COLO668 (cell line): ENCODE measurements at regions not wholly inside any gene's neighbourhood (a gene's known extent, or its start where the extent isn't known, plus 50 kb on each side); places are given as distances from the start of the nearest gene placed in this dataset.

Experiments used
- DNase-seq: peaks from one replicate; lab custom pipeline; 2025; ENCODE audit not compliant: unreplicated experiment; lab: John Stamatoyannopoulos, UW

DNA sequence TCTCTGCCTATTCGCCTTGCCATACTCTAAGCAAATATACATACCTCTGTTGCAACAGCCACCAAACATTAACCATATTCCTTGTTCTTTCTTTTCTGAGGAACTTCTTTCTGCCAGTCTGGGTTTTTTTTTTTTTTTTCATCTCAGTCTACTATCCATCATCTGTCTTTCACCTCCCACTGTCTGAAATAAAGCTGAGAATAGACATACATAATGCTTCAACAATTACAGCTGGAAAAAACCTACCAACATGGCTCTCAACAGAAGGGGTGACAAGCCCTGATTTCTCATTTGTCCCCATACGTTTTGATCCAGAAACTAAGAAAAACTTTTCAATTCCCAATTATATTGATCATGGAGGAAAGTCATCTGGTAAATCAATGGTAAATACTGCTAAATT, 728.8 kb upstream of the POU3F3 start:
- no peak for DNase-seq

DNA sequence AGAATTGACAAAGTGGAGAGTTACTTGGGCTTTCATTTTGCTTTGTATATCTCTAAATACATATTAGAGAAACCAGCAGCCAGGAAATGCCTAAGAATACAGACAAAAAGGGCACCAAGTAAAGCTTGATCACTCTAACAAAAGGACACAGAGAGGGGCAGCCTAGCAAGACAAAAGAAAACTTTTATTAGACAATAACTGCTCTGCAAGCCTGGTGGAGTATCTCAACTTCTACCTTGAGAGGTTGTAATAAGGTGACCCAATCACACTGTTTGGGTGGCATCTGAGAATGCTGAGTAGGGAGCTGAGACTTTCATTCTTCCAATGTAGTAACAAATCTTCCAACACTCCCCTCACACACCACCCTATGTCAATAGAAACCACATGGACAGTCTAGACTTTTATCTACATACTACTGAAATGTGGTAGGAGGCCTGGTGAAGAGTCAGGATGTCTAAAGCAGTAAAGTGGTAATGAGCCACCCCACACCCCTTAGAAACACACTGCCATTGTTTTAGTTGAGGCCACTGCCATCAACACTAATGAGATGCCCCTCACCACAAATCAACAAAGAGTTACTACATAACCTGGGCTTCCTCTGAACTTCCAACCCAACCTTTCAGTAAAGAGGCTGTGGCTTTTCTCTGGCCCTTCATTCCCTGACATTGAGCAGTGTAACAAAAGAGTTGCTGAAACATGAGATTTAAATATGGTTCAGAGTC, 726.7 kb upstream of the POU3F3 start:
- no peak for DNase-seq

GRCh38 chr2:104140361-104140760, 713.6 kb upstream of the POU3F3 start:
- no peak for DNase-seq

- DNase-seq, result no peak
Measured at GRCh38 chr2:104158191-104158590, 695.7 kb upstream of the POU3F3 start.

DNA sequence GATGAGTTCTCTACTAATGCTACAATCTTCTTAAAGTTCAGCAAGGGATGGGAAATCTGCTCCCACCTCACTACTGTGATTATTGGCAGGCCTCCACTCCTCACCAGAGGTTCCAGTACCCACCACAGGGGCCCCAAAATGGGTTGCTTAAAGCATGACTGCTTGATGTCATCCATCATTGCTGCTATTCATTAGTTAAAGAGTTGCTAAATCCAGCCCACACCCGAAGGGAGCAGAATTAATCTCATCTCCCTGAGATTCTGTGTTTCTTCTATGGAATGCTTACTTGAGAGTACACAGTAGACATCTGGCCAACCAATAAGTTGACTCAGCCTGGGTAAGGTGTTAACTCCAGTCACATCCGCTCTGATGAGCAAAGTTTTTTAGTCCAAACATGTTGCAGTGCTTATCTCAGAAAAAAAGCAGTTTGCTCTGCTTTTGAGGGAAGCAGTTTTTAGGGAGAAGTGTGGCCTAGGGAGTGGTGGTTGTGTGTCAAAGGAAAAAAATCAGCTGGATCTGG, 690.2 kb upstream of the POU3F3 start:
- no peak for DNase-seq

DNA sequence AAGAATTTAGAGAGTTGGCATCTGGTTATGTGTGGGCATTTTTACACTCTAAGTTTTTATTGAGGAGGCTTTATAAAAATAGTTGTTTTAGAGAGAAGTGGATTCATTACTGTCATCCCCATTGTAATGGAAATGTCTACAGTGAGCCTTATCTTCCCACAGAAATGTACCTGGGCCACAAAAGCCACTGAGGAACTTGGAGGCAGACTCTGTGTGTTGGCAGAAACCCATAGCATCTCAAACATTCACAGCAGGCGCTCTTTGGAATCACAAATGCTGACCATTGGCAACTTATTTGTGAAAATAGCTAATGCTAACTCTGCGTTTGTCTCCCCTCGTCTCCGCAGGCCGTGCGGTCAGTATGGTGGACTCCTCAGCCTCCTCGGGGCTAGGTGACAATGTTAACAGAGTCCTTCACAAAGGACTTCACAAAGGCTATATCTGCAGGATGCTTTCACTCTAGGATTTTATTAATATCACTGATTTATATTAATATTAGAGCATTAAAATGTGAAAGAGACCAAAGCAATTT, 689.1 kb upstream of the POU3F3 start:
- DNase-seq, result no peak

GRCh38 chr2:104177179-104177578, 676.7 kb upstream of the POU3F3 start:
- no peak for DNase-seq

GRCh38 chr2:104179644-104180043, 674.3 kb upstream of the POU3F3 start:
- no peak for DNase-seq

DNA sequence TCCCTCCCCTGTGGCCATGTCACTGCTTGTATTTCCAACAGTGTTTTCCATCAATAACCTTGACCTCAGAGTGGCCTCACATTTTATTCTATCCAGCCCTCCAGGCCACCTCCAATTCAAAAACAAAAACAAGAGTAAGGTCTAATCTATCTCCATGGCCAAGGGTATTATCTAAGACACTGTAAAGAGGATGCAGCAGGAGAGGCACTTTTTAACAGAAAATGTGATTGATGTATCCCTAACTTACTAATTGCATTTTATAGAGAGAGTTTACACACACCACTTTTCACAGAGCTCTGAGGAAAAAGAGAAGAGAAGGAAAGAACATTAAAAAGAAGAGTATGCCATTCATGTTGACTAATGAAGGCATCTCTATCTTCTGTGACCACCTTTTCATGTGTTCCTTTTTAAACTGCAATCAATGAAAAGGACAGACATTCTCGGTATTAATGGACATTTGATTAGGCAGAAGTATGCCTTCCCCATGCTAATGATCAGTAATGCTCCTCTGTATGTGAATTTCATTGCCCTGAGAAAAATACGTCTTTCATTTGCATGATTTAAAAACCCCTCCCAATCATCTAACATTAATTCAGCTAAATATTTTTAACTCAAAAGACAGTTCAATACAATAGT, 653.3 kb upstream of the POU3F3 start:
- DNase-seq, result no peak

- no peak for DNase-seq
Measured at GRCh38 chr2:104213758-104214157, 640.2 kb upstream of the POU3F3 start.

GRCh38 chr2:104215269-104216161, 638.4 kb upstream of the POU3F3 start:
- DNase-seq, result no peak

DNA sequence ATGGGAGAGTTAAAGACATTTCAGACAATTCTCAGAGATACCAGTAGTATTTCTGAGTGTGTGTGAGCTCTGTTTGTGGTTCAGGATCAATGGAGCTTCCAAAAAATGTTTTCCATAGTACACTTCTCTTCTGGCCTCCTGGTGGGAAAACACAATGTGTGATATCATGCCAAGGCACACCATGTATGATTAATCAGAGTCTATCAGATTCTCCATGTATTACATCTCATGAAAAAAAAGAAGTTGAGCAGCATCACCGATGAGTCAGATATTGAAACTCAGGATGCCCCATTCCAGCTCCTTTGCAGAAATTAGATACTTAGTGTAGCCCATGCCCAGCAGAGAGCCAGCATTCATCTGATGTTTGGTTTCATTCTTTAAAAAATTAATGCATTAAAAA, 620.3 kb upstream of the POU3F3 start:
- no peak for DNase-seq

GRCh38 chr2:104236491-104236890, 617.4 kb upstream of the POU3F3 start:
- DNase-seq, result no peak

DNA sequence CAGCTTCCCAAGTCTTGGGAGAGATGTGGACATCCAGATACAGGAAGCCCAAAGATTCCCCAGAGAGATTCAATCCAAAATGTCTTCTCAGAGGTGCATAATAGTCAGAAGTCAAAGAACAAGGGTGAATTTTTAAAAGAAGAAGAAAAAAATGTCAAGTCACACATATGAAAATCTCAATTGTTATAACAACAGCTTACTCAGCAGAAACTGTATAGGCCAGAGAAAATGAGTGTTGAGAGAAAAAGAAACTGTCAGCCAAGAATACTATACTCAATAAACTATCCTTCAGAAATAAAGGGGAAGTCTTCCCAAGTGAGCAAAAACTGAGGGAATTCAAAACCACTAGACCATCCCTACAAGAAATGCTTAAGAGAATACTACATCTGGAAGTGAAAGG, 612.9 kb upstream of the POU3F3 start:
- DNase-seq, result no peak

DNA sequence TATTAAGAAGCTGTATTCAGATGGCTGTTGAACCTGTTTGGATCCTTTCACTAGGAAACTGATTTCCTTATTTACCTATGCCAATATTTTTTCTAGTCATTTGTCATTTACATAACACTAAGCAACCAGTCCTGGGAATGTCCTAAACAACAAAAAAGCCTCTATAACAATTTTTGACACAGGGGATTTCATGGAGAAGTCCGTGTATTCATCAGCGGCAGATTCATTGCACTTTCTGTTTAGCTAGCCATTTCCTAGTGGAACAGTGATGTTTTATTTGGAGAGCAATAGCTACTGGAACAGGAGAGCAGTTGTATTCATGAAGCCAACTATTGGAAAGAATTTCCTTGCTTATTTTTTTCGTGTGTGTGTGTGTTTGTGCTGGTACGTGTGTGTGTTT, 604.3 kb upstream of the POU3F3 start:
- DNase-seq, result no peak

GRCh38 chr2:104250635-104251034, 603.3 kb upstream of the POU3F3 start:
- no peak for DNase-seq

GRCh38 chr2:104254017-104254416, 599.9 kb upstream of the POU3F3 start:
- DNase-seq, result no peak

- no peak for DNase-seq
Measured at GRCh38 chr2:104262714-104263113, 591.2 kb upstream of the POU3F3 start.

- no peak for DNase-seq
Measured at GRCh38 chr2:104279646-104280045, 574.3 kb upstream of the POU3F3 start.

DNA sequence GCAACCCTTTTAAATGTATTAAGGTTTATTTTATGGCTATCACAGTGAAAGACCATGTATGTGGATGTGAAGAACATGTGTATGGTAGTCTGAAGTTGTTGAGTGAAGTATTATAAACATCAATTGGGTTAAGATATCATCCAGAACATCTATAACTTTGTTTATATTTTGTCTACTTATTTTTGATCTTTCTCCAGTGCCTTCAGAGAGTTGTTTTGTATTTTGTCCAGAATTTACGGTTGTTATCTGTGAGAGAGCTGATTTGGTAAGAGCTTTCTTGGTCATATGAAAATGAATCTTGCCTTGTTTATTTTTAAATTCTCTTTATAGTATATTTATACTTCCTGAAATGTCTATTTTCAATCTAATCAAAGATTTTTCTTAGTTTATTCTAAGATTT, 573.7 kb upstream of the POU3F3 start:
- DNase-seq, result no peak

GRCh38 chr2:104286841-104287240, 567.1 kb upstream of the POU3F3 start:
- no peak for DNase-seq
